Muscle of leg (tissue), 3 donors: ENCODE measurements at regions not wholly inside any gene's neighbourhood (a gene's known extent, or its start where the extent isn't known, plus 50 kb on each side); places are given as distances from the start of the nearest gene placed in this dataset.
"Not testable (repeated sequence)": the region's sequence is repeated elsewhere in the genome, so short reads cannot be mapped to it uniquely, and the experiment has no call there.

Experiments used
- DNase-seq: peaks from one replicate; pipeline ENCODE4 v3.0.0; 2013
- H3K27ac ChIP-seq: one replicate; pipeline ENCODE4 v1.5.1; 2013; ENCODE audit warnings: mild to moderate bottlenecking, low read length, control low read depth
- H3K27me3 ChIP-seq: one replicate; pipeline ENCODE4 v1.6.1; 2013; ENCODE audit warnings: low read length; ENCODE audit not compliant: control insufficient read depth, insufficient read depth
- H3K36me3 ChIP-seq: one replicate; pipeline ENCODE4 v1.6.1; 2013; ENCODE audit warnings: low read length; ENCODE audit not compliant: control insufficient read depth, insufficient read depth
- H3K4me1 ChIP-seq: one replicate; pipeline ENCODE4 v1.6.1; 2013; ENCODE audit warnings: low read length; ENCODE audit not compliant: control insufficient read depth, insufficient read depth
- H3K4me3 ChIP-seq: one replicate; pipeline ENCODE4 v1.5.1; 2013; ENCODE audit warnings: low read length, control low read depth
- H3K9me3 ChIP-seq: replicated peaks from 2 replicates; pipeline ENCODE4 v1.6.1; 2013; ENCODE audit warnings: low read depth, low read length; ENCODE audit not compliant: control insufficient read depth
- WGBS: methylation state at CpG from one replicate; pipeline ENCODE4 v1.1.5; 2013; ENCODE audit warnings: missing lambda C conversion rate; ENCODE audit not compliant: insufficient coverage; 5-methylcytosine and 5-hydroxymethylcytosine counted together

GRCh38 chr13:40054422-40054821 lies 399.0 kb downstream of the COG6 start:
- WGBS: no CpG with 5 or more reads among the region's 3 CpGs
- H3K9me3 ChIP-seq, H3K36me3 ChIP-seq, H3K27me3 ChIP-seq, DNase-seq, H3K4me3 ChIP-seq, H3K27ac ChIP-seq, H3K4me1 ChIP-seq: not testable (repeated sequence)

- WGBS: 76% methylated on average over 3 of the region's 4 CpGs
- H3K27ac ChIP-seq: no peak overlapping the region
- H3K27me3 ChIP-seq: no peaks in the 10 kb centered on the region
- peaks cover 6% of the 10 kb centered on the region for H3K4me1 ChIP-seq
- no peak for DNase-seq
- no peaks in the 10 kb centered on the region for H3K9me3 ChIP-seq
- no peaks in the 10 kb centered on the region for H3K36me3 ChIP-seq
- H3K4me3 ChIP-seq: no peak overlapping the region
Measured at GRCh38 chr13:40056898-40057619, 401.6 kb downstream of the COG6 start.

- Histone ChIP-seq H3K27me3 (no peaks in the 10 kb centered on the region), H3K4me1 (peaks cover 14% of the 10 kb centered on the region), H3K36me3 (no peaks in the 10 kb centered on the region), H3K9me3 (no peaks in the 10 kb centered on the region), H3K4me3 (no peak overlapping the region), H3K27ac (no peak overlapping the region)
- DNase-seq: no peak
- WGBS: 80% methylated on average over 1 of the region's 3 CpGs
Measured at GRCh38 chr13:40058757-40059236, 403.3 kb downstream of the COG6 start.

GRCh38 chr13:40059540-40060232 lies 404.2 kb downstream of the COG6 start:
- DNase-seq: no peak
- no peaks in the 10 kb centered on the region for H3K27me3 ChIP-seq
- no peaks in the 10 kb centered on the region for H3K36me3 ChIP-seq
- peaks cover 19% of the 10 kb centered on the region for H3K4me1 ChIP-seq
- 89% methylated on average over 2 of the region's 8 CpGs for WGBS
- H3K27ac ChIP-seq: no peak overlapping the region
- H3K9me3 ChIP-seq: no peaks in the 10 kb centered on the region
- no peak overlapping the region for H3K4me3 ChIP-seq

- WGBS: 46% methylated on average over 2 of the region's 4 CpGs
- peaks cover 19% of the 10 kb centered on the region for H3K4me1 ChIP-seq
- DNase-seq: peak; percentile 33
- no peaks in the 10 kb centered on the region for H3K36me3 ChIP-seq
- no peaks in the 10 kb centered on the region for H3K9me3 ChIP-seq
- no peak overlapping the region for H3K27ac ChIP-seq
- no peaks in the 10 kb centered on the region for H3K27me3 ChIP-seq
- H3K4me3 ChIP-seq: no peak overlapping the region
Measured at GRCh38 chr13:40060296-40061007, 405.0 kb downstream of the COG6 start.

GRCh38 chr13:40061466-40062450 lies 406.3 kb downstream of the COG6 start:
- H3K4me1 ChIP-seq: peaks cover 19% of the 10 kb centered on the region
- no peaks in the 10 kb centered on the region for H3K36me3 ChIP-seq
- WGBS: 93% methylated on average over 3 of the region's 7 CpGs
- H3K27ac ChIP-seq: no peak overlapping the region
- H3K4me3 ChIP-seq: no peak overlapping the region
- no peak for DNase-seq
- H3K9me3 ChIP-seq: no peaks in the 10 kb centered on the region
- H3K27me3 ChIP-seq: no peaks in the 10 kb centered on the region

- Histone ChIP-seq H3K4me3 (no peak overlapping the region), H3K27ac (no peak overlapping the region), H3K9me3 (no peaks in the 10 kb centered on the region), H3K27me3 (no peaks in the 10 kb centered on the region), H3K36me3 (no peaks in the 10 kb centered on the region), H3K4me1 (peaks cover 19% of the 10 kb centered on the region)
- WGBS: 26% methylated on average over 3 of the region's 8 CpGs
- no peak for DNase-seq
Measured at GRCh38 chr13:40063278-40063698, 407.8 kb downstream of the COG6 start.

- H3K4me3 ChIP-seq: no peak overlapping the region
Measured at GRCh38 chr13:40063703-40064102, 408.2 kb downstream of the COG6 start.

GRCh38 chr13:40064154-40065097 lies 409.0 kb downstream of the COG6 start:
- Histone ChIP-seq H3K27ac (no peak overlapping the region), H3K36me3 (no peaks in the 10 kb centered on the region), H3K4me1 (peaks cover 19% of the 10 kb centered on the region), H3K27me3 (no peaks in the 10 kb centered on the region), H3K9me3 (no peaks in the 10 kb centered on the region), H3K4me3 (no peak overlapping the region)
- DNase-seq: peak; percentile 37
- 29% methylated on average over 2 of the region's 10 CpGs for WGBS

More at GRCh38 chr13:40063703-40064102, 408.2 kb downstream of the COG6 start:
- Histone ChIP-seq H3K9me3 (no peaks in the 10 kb centered on the region), H3K4me1 (peaks cover 19% of the 10 kb centered on the region), H3K36me3 (no peaks in the 10 kb centered on the region), H3K27ac (no peak overlapping the region), H3K27me3 (no peaks in the 10 kb centered on the region)
- peak; percentile 62 for DNase-seq
- no CpG with 5 or more reads among the region's 1 CpG for WGBS
